Brain microvascular endothelial cell (primary cell): ENCODE measurements at regions not wholly inside any gene's neighbourhood (a gene's known extent, or its start where the extent isn't known, plus 50 kb on each side); places are given as distances from the start of the nearest gene placed in this dataset.

Experiments used
- DNase-seq: peaks from one replicate; pipeline ENCODE4 v3.0.0-alpha.2; 2020
- H3K27ac ChIP-seq: fragments of 250-450 bp; sonication (Bioruptor Pico); 2 replicates; pipeline ENCODE4 v1.5.1; 2020; ENCODE audit warnings: mild to moderate bottlenecking, moderate library complexity
- H3K27me3 ChIP-seq: fragments of 250-450 bp; sonication (Bioruptor Pico); replicated peaks from 2 replicates; pipeline ENCODE4 v1.5.1; 2020; ENCODE audit warnings: mild to moderate bottlenecking
- H3K36me3 ChIP-seq: fragments of 250-450 bp; sonication (Bioruptor Pico); replicated peaks from 2 replicates; pipeline ENCODE4 v1.5.1; 2020; ENCODE audit warnings: mild to moderate bottlenecking
- H3K4me3 ChIP-seq: 2 replicates; pipeline ENCODE4 v1.5.1; 2011; ENCODE audit warnings: low read depth, mild to moderate bottlenecking, control low read depth, low read length, moderate library complexity
- CTCF ChIP-seq: IDR thresholded peaks from 2 replicates; pipeline ENCODE4 v1.5.1; 2011; ENCODE audit warnings: low read depth, mild to moderate bottlenecking, moderate library complexity, low read length, control low read depth, inconsistent platforms; ENCODE audit errors: missing control alignments
- in situ Hi-C: cut with HindIII; loops from 2 replicates; pipeline ENCODE4 v1.10.0; 2017; ENCODE audit warnings: low sequenced_read_pairs, low pct_ligation_motif_present

GRCh38 chr18:75862458-75862857, 435.0 kb upstream of the SMIM21 start:
- DNase-seq: no peak
- no peaks in the 10 kb centered on the region for H3K36me3 ChIP-seq
- H3K27ac ChIP-seq: no peak overlapping the region
- H3K27me3 ChIP-seq: no peaks in the 10 kb centered on the region
- in situ Hi-C loops: no loop called here
- TF ChIP-seq CTCF: no peak
- H3K4me3 ChIP-seq: no peak overlapping the region

DNA sequence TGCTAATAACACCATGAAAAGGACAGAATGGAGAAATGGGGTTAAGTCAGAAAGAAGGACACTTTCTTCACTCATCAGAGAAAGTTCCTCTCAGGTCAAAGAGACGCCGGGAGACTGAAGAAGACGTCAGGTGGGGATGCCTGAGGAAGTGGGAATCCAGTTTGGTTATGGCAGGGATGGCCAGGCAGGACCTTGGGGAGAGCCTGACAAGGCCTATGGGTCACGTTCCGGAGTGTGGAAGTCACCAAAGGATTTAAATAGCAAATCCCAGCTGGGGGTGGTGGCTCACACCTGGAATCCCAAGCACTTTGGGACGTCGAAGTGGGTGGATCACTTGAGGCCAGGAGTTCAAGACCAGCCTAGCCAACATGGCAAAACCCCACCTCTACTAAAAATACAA, 432.7 kb upstream of the SMIM21 start:
- Histone ChIP-seq H3K4me3 (no peak overlapping the region), H3K27me3 (no peaks in the 10 kb centered on the region), H3K36me3 (no peaks in the 10 kb centered on the region), H3K27ac (no peak overlapping the region)
- TF ChIP-seq CTCF: no peak
- DNase-seq: no peak
- in situ Hi-C loops: no loop called here

DNA sequence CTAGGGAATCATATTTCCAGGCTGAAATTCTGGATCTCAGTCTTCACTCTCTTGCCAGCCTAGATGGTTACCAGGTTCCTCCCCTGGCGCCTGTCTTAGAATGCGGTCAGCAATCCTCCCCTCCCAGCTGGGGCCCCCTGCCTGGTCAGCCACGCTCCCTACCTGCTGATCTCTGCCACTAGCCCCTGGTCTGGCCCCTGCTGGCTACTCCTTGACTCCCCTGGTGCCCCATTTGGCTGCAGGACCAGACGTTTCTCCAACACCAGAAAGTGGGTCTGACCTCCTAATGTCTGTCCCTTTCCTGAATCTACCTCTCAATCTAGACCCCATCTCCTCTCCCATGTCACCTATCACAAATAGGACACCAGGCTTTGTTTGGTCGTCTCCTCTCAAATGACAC, 432.0 kb upstream of the SMIM21 start:
- H3K36me3 ChIP-seq: no peaks in the 10 kb centered on the region
- H3K27me3 ChIP-seq: no peaks in the 10 kb centered on the region
- H3K4me3 ChIP-seq: no peak overlapping the region
- in situ Hi-C loops: no loop called here
- TF ChIP-seq CTCF: no peak
- no peak for DNase-seq
- no peak overlapping the region for H3K27ac ChIP-seq

DNA sequence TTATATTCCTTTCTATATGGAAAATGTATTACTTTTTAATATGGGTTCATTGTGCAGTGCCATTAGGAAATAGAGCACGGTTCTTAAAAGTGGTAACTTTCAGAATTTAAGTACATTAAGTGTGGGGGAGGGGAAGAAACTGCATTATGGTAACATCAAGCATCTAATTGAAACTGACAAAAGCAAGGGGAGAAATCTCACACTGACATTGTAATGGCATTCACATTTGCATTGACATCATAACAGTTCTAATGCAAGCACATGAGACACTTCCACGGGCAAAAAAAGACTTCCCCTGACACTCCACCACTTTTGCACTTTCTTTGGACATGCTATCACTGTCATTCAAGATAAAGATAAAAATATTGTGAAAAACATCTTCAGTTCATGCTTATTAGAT, 431.3 kb upstream of the SMIM21 start:
- Histone ChIP-seq H3K4me3 (no peak overlapping the region), H3K27ac (no peak overlapping the region), H3K36me3 (no peaks in the 10 kb centered on the region), H3K27me3 (no peaks in the 10 kb centered on the region)
- in situ Hi-C loops: no loop called here
- no peak for DNase-seq
- TF ChIP-seq CTCF: no peak

DNA sequence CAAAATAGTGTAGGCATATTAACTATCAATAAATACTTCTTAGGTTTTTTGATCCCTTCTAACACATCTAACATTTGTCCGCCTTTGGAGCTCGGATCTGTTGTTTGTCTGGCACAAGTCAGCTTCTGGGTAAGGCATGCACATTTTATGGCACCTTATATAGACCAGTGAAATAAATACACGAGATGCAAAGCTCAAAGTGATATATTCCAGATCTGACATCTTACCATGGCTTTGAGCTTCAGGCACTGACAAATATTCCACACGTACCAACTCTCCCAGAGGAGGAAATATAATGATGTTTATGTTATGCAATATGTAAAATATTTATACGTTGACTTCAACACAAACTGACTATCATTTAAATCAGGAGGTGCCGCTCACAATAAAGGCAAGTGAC, 430.1 kb upstream of the SMIM21 start:
- Histone ChIP-seq H3K27ac (no peak overlapping the region), H3K36me3 (no peaks in the 10 kb centered on the region), H3K27me3 (no peaks in the 10 kb centered on the region), H3K4me3 (no peak overlapping the region)
- in situ Hi-C loops: no loop called here
- no peak for DNase-seq
- no peak for TF ChIP-seq CTCF

DNA sequence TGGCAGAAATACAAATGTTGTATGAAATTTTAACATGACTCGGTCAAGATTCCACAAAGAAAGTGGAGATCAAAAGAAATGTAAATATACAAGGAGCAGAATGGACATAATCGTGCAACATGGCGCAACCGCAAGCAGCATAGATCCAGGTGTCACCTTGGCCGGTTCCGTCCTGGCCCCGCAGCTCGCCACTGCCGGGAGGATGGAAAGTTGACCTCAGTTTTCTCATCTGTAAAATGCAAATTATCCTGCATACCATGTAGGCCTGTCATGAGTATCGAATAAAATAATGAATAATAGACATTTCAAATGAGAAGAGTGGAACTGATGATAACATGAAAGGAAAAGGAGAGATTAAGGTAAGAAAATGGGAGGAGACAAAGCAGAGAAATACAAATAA, 427.3 kb upstream of the SMIM21 start:
- Histone ChIP-seq H3K36me3 (no peaks in the 10 kb centered on the region), H3K27ac (no peak overlapping the region), H3K27me3 (no peaks in the 10 kb centered on the region), H3K4me3 (no peak overlapping the region)
- no peak for DNase-seq
- in situ Hi-C loops: no loop called here
- TF ChIP-seq CTCF: no peak
